HG02981 (cell line): ENCODE measurements at regions not wholly inside any gene's neighbourhood (a gene's known extent, or its start where the extent isn't known, plus 50 kb on each side); places are given as distances from the start of the nearest gene placed in this dataset.

ENCODE experiments used
- ATAC-seq: cut with Tn5 transposase; IDR thresholded peaks from one replicate; pipeline ENCODE4 v1.9.1; 2021; ENCODE audit warnings: mild to moderate bottlenecking, moderate library complexity; ENCODE audit not compliant: unreplicated experiment

DNA sequence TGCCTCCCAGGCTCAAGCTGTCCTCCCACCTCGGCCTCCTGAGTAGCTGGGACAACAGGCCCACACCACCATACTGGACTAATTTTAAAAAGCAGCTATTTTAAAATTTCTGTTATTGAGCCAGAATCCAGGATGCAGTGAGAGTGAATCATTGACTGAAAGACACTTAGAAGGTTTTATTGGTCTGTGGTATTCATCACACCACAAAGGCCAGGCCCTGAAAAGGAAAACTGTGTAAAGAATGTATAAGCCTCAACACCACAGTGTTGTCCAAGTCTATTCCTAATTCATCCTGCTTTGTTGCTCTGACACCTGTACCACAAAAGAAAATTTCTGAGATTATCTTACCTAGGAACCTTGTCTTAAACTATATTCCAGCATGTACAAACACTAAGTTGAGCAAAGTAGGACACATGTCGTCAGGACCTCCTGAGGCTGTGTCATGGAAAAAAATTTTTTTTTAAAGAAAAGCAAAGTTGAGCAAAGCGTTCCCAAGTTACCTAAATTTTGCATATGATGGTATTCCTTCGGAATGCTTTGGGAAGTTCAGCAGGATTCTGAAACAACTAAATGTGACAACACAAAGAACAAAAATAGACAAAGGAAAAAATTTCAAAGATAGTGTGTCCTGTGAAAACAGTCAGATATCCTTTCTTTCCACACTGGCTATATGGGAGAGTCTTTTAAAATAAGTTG is 129.6 kb upstream of the MKLN1 start:
- no peak for ATAC-seq

- no peak for ATAC-seq
These were observed 125.2 kb upstream of the MKLN1 start for GRCh38 chr7:131202451-131202850.

- no peak for ATAC-seq
These were observed 124.2 kb upstream of the MKLN1 start for GRCh38 chr7:131203291-131203976.

DNA sequence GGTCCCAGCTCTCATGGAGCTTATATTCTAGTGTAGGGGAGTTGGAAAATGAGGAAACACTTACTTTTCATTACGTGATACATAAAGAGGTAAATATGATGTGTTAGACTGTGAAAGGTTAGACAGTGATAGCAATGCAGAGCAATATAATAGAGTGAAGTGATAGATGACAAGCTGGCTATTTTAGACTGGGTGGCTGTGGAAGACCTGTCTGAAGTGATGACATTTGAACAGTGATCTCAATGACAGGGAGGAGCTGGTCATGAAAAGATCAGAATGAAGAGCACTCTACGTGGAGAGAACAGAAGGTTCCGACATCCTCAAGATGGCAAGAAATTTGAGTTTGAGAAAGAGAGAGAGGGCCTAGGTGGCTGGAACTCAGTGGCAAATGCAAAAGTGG is 118.9 kb upstream of the MKLN1 start:
- no peak for ATAC-seq

DNA sequence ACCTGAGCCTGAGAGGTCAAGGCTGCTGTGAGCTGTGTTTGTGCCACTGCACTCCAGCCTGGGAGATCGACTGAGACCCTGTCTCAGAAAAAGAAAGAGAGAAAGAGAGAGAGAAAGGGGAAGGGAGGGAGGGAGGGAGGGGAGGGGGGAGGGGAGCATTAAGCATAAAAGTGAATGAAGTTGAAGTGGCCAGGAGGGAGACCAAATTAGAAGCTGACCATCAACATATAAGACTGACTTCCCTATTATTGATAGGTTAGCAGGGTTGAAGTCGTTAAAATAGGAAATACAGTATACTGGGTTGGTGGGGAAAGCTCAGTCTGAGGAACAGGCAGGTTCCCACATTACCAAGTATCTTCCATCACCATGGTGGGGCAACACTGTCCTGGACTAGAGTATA is 117.1 kb upstream of the MKLN1 start:
- no peak for ATAC-seq

DNA sequence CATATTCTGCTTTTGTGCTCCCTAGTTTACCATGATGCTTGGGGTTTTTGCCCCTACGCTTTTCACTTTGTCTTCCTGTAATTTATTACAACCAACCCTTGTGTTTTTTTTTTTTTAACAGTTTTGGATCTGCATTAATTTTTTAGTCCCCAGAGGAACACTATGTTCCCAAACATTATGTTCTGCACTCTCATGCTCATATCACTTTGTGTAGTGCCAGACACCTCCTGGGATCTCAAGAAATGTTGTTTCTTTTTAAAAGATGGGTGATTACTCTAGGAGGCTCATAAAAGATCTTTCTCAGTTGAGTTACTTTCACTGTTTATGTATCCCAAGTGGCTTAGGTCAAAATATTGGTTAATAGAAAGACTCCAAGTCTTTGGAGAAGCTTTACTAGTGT is 116.2 kb upstream of the MKLN1 start:
- ATAC-seq, result no peak

GRCh38 chr7:131212114-131212513 is 115.6 kb upstream of the MKLN1 start:
- ATAC-seq, result no peak

DNA sequence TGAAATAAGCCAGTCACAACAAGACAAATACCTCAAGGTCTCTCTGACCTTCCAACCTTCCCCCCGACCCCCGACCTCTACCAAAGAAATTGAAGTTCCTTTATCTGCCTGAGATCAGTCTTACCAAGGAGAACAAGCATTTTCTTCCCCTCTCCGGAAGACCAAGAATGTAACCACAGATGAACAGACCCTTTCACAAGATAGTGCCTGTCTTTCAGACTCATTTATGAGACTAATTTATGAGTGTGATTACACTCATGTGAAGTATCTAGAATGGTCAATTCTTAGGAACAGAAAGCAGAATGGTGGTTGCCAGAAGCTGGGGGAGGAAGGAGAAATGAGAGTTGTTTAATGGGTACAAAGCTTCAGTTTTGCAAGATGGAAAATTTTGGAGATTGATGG is 108.9 kb upstream of the MKLN1 start:
- peak; percentile 64 for ATAC-seq

DNA sequence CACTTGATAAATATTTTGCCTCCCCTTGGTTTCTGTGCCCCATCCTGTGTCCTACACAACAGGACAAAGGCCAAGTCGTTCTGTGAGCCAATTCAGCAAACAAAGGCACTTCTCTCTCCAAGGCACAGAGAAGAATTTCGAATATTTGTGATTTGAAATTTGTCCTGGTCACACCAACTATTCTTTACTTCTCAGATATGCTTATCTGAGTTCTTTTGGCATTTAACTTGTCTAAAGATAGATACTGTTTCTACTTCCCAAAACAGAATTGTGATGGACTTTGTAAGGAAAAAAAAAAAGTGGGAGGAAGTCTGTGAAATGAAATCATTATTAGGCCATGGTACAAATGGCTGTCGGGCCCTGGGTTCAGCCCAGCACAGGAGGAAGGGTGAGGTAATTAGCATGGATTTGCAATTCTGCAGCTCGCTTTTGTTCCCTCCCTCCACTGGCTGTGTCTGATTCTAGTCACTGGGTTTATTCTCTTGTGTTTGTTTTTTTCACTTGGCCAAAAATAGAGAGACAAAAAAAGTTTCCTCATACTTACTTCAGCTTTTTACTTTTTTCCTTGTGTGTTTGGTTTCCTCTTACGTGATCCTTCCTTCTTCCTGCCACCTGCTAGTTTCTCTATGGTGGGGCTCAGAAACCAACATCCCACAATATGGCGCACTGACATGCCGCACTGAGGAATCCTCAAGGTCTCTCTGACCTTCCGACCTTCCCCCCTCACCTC is 108.2 kb upstream of the MKLN1 start:
- no peak for ATAC-seq

DNA sequence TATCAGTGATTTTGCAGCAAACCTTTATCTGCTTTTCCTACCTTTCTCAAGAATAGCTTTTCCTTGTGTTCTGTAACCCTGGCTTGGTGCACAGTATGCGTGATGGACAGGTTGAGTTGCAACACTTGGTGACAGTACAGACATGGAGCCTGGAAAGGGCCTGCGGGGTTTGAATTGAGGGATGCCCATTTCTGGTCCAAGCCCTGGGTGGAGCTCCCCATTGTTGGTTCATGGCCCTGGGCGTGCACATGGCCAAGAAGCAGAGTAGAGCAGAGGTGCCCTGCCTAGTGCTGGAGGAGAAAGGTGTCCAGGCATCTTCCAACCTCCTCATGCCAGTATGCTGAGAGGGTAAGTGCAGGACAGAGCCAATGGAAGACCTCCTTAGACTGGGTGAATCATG is 106.6 kb upstream of the MKLN1 start:
- ATAC-seq, result no peak

- no peak for ATAC-seq
These were observed 105.5 kb upstream of the MKLN1 start for GRCh38 chr7:131222171-131222570.

DNA sequence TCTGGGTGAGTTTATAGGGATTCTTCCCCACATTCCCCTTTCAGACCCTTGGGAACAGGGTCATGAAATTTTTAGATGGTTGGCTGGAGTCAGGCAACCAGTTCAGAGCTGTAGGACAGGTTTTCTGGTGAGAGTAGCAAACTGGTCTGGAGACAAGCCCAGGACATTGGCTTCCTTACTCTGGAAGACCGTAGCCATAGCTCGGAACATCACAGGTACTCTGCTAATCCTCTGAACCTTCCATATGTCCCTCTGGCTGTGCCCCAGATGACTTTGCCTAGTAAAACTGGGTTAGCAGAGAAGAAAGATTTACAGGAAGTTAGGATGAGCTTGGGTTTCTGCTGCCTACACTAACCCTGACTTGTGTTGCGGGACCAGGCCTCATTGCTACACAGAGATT is 104.5 kb upstream of the MKLN1 start:
- no peak for ATAC-seq

GRCh38 chr7:131224996-131225395 is 102.7 kb upstream of the MKLN1 start:
- ATAC-seq, result no peak

DNA sequence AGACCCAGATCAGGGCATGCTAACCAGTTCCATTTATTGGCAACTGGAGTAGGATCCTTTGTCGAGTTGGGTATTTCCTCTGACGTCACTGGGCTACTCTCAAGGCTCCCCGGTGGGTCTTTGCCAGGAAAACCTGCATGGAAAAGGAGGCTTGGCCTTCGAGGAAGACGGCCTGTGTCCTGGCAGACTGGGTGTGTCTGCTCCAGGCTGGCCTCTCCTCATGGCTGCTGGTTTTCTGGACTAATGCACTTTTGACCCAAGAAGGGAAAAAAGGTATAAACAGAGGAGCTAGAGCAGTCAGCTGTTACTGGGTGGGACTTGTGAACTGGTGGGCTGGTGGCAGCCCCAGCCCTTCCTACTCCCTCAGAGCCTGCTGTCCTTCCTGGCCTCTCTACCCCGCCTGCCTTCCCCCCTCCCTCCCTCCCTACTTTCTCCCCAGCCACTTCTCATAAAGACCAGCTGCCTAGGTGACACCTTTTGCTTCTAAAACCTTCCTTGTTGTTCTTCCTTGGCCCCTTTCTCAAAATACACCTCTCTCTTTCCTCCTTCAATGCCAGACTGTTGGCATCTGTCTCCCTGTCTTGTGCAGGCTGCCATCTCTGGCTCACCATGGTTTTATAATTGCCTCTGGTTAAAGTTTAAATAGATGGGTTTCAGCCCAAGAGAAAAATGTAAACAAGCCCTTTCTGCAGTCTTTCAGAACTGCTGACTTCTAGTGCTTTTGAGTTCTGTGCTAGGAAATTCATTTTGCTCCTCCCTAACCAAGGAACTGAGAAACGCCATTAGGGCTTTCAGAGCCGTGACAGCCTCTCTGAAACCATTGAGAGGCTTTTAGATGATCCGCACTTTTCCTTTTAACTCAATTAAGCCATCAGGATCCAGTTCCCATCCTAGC is 101.8 kb upstream of the MKLN1 start:
- ATAC-seq, result no peak

GRCh38 chr7:131226514-131226865 is 101.2 kb upstream of the MKLN1 start:
- no peak for ATAC-seq

GRCh38 chr7:131231381-131232220 is 96.1 kb upstream of the MKLN1 start:
- ATAC-seq, result peak; percentile 82

DNA sequence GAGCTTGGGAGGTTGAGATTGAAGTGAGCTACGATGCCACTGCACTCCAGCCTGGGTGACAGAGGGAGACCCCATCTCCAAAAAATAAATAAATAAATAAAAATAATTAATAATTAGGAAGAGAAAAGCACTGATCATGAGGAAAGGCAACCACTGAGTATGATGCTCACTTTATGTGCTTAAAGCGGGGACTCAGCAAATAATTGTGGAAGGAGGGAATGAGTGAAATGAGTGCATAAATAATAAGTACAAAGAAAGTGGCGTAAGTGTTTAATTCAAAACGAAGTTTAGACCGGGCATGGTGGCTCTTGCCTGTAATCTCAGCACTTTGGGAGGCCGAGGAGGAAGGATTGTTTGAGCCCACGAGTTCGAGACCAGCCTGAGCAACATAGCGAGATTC is 94.9 kb upstream of the MKLN1 start:
- ATAC-seq, result no peak

DNA sequence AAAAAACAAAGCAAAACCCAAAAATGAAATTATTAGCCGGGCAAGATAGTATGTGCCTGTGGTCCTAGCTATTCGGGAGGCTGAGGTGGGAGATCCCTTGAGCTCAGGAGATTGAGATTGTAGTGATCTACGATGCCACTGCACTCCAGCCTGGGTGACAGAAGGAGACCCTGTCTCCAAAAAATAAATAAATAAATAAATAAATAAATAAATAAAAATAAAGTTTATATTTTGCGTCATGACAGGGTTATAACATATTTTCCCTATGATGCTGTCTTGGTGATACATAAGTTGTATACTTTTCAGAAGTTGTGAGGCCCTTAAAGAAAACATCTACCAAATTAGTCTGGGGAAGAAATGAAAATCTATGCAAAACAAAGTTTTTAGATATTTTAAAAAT is 94.5 kb upstream of the MKLN1 start:
- no peak for ATAC-seq

- ATAC-seq, result no peak
These were observed 92.8 kb upstream of the MKLN1 start for GRCh38 chr7:131234719-131235488.
